Calu3 (cell line): ENCODE measurements at regions not wholly inside any gene's neighbourhood (a gene's known extent, or its start where the extent isn't known, plus 50 kb on each side); places are given as distances from the start of the nearest gene placed in this dataset.

ENCODE experiments used
- BruUV-seq: library from RNA; stranded (reverse); fragments of 400-500 nt; replicated peaks from 2 replicates; lab custom pipeline; 2021; lab: Mats Ljungman, UMichigan
- CTCF ChIA-PET: fragments of 300-600 bp; sonication (Branson Sonifier 250); formaldehyde crosslinking; loops from one replicate; lab custom pipeline; 2022; ENCODE audit warnings: antibody characterized with exemption; lab: Charles Lee
- DNase-seq: peaks from one replicate; pipeline ENCODE4 v3.0.0; 2022
- H3K27ac Mint-ChIP-seq: one replicate; pipeline ENCODE4 v1.8.0; 2022; ENCODE audit warnings: mixed read lengths; ENCODE audit not compliant: unreplicated experiment
- H3K27me3 Mint-ChIP-seq: one replicate; pipeline ENCODE4 v1.8.0; 2022; ENCODE audit warnings: mixed read lengths; ENCODE audit not compliant: unreplicated experiment
- H3K36me3 Mint-ChIP-seq: one replicate; pipeline ENCODE4 v1.8.0; 2022; ENCODE audit warnings: mild to moderate bottlenecking, moderate library complexity, mixed read lengths; ENCODE audit not compliant: insufficient read depth, unreplicated experiment
- H3K4me1 Mint-ChIP-seq: one replicate; pipeline ENCODE4 v1.8.0; 2022; ENCODE audit warnings: mild to moderate bottlenecking, low read depth, mixed read lengths; ENCODE audit not compliant: unreplicated experiment
- H3K4me3 Mint-ChIP-seq: one replicate; pipeline ENCODE4 v1.8.0; 2022; ENCODE audit warnings: mild to moderate bottlenecking, low read depth, moderate library complexity, mixed read lengths; ENCODE audit not compliant: unreplicated experiment
- H3K9me3 Mint-ChIP-seq: one replicate; pipeline ENCODE4 v1.8.0; 2022; ENCODE audit warnings: low read depth, mixed read lengths; ENCODE audit not compliant: unreplicated experiment
- CTCF ChIP-seq: fragments of 200-600 bp; IDR thresholded peaks from one replicate; pipeline ENCODE4 v1.8.0; 2022; ENCODE audit warnings: antibody characterized with exemption; ENCODE audit not compliant: unreplicated experiment
- intact Hi-C: fragments of 100-400 bp; cut with micrococcal nuclease; formaldehyde crosslinking; loops from one replicate; pipeline ENCODE4 v1.10.0; 2022; ENCODE audit not compliant: unreplicated experiment

- intact Hi-C loops: no loop called here
- Mint-ChIP-seq H3K9me3 (peaks cover 2% of the 10 kb centered on the region), H3K36me3 (no peaks in the 10 kb centered on the region), H3K4me1 (peaks cover 8% of the 10 kb centered on the region), H3K4me3 (no peak overlapping the region), H3K27ac (no peak overlapping the region), H3K27me3 (no peaks in the 10 kb centered on the region)
- BruUV-seq: no TSS peak
- CTCF ChIA-PET: no interaction called here
- no peak for TF ChIP-seq CTCF
- DNase-seq: no peak
Observed at GRCh38 chr4:179195887-179196286, 1753.7 kb upstream of the AGA start.

- no peaks in the 10 kb centered on the region for H3K27me3 Mint-ChIP-seq
- intact Hi-C loops: no loop called here
- no peak for DNase-seq
- BruUV-seq: no TSS peak
- H3K4me3 Mint-ChIP-seq: no peak overlapping the region
- no peak overlapping the region for H3K27ac Mint-ChIP-seq
- H3K4me1 Mint-ChIP-seq: peaks cover 8% of the 10 kb centered on the region
- H3K36me3 Mint-ChIP-seq: no peaks in the 10 kb centered on the region
- no peak for TF ChIP-seq CTCF
- peaks cover 2% of the 10 kb centered on the region for H3K9me3 Mint-ChIP-seq
- CTCF ChIA-PET: no interaction called here
Observed at GRCh38 chr4:179196511-179196910, 1754.3 kb upstream of the AGA start.

GRCh38 chr4:179200681-179201080 lies 1758.4 kb upstream of the AGA start:
- no peak overlapping the region for H3K4me3 Mint-ChIP-seq
- CTCF ChIA-PET: no interaction called here
- BruUV-seq: no TSS peak
- DNase-seq: no peak
- H3K27ac Mint-ChIP-seq: no peak overlapping the region
- intact Hi-C loops: no loop called here
- no peak for TF ChIP-seq CTCF
- H3K36me3 Mint-ChIP-seq: no peaks in the 10 kb centered on the region
- no peaks in the 10 kb centered on the region for H3K9me3 Mint-ChIP-seq
- H3K4me1 Mint-ChIP-seq: peaks cover 8% of the 10 kb centered on the region
- H3K27me3 Mint-ChIP-seq: no peaks in the 10 kb centered on the region

- TF ChIP-seq CTCF: no peak
- H3K27me3 Mint-ChIP-seq: no peaks in the 10 kb centered on the region
- no peak for DNase-seq
- H3K27ac Mint-ChIP-seq: no peak overlapping the region
- CTCF ChIA-PET: no interaction called here
- BruUV-seq: no TSS peak
- no peaks in the 10 kb centered on the region for H3K36me3 Mint-ChIP-seq
- H3K9me3 Mint-ChIP-seq: peaks cover 6% of the 10 kb centered on the region
- H3K4me1 Mint-ChIP-seq: peaks cover 31% of the 10 kb centered on the region
- intact Hi-C loops: no loop called here
- H3K4me3 Mint-ChIP-seq: no peak overlapping the region
Observed at GRCh38 chr4:179225594-179225993, 1783.4 kb upstream of the AGA start.

- no peaks in the 10 kb centered on the region for H3K4me1 Mint-ChIP-seq
- H3K4me3 Mint-ChIP-seq: no peak overlapping the region
- no peak overlapping the region for H3K27ac Mint-ChIP-seq
- intact Hi-C loops: no loop called here
- no peak for DNase-seq
- no peaks in the 10 kb centered on the region for H3K27me3 Mint-ChIP-seq
- no peaks in the 10 kb centered on the region for H3K36me3 Mint-ChIP-seq
- CTCF ChIA-PET: no interaction called here
- TF ChIP-seq CTCF: no peak
- H3K9me3 Mint-ChIP-seq: no peaks in the 10 kb centered on the region
- BruUV-seq: no TSS peak
Observed at GRCh38 chr4:179248821-179249220, 1806.6 kb upstream of the AGA start.
